ENCODE measurements at regions not wholly inside any gene's neighbourhood (a gene's known extent, or its start where the extent isn't known, plus 50 kb on each side); places are given as distances from the start of the nearest gene placed in this dataset.

GRCh38 chr14:43697003-43697402 lies 810.1 kb downstream of the FSCB start:
- Mint-ChIP-seq H3K36me3 (no peaks in the 10 kb centered on the region), H3K9me3 (peaks cover 7 to 15% (median 9%) of the 10 kb centered on the region in 3 donors), H3K4me3 (no peak overlapping the region), H3K4me1 (no peaks in the 10 kb centered on the region), H3K27ac (no peak overlapping the region), H3K27me3 (no peaks in the 10 kb centered on the region)
- ATAC-seq (replicated peaks in 1 of 4) (no peak), DNase-seq (no peak)
- Histone ChIP-seq H3K27ac (ENCODE audit: low read length) (no peak overlapping the region), H3K36me3 (ENCODE audit: control insufficient read depth in 2 of 2, extremely low read depth in 1 of 2, insufficient read depth in 1 of 2, low read length in 1 of 2) (no peaks in the 10 kb centered on the region), H3K9me3 (no peaks in the 10 kb centered on the region), H3K4me3 (ENCODE audit: control insufficient read depth in 1 of 2, extremely low read depth in 1 of 2, low read length in 1 of 2) (no peak overlapping the region), H3K4me1 (ENCODE audit: control insufficient read depth in 1 of 2, extremely low read depth in 1 of 2, insufficient read depth in 2 of 2, low read length in 2 of 2) (no peaks in the 10 kb centered on the region), H3K27me3 (replicated peaks in 1 of 2; ENCODE audit: control insufficient read depth in 2 of 2, extremely low read depth in 1 of 2, insufficient read depth in 2 of 2, low read length in 1 of 2) (no peaks in the 10 kb centered on the region)
- ChIA-PET POLR2A (no interaction called here), CTCF (no interaction called here)
- no CpG with 5 or more reads among the region's 1 CpG for WGBS (ENCODE audit: insufficient coverage)

GRCh38 chr14:43692706-43693105 lies 814.4 kb downstream of the FSCB start:
- CTCF ChIA-PET = no interaction called here

GRCh38 chr14:43687921-43688320 lies 819.2 kb downstream of the FSCB start:
- H3K4me1 ChIP-seq (ENCODE audit: control insufficient read depth in 1 of 2, extremely low read depth in 1 of 2, insufficient read depth in 2 of 2, low read length in 2 of 2) = no peaks in the 10 kb centered on the region
- peaks cover 0 to 8% (median 3%) of the 10 kb centered on the region in 3 donors for H3K9me3 Mint-ChIP-seq
- CTCF ChIA-PET = no interaction called here
- H3K27ac Mint-ChIP-seq = no peak overlapping the region
- POLR2A ChIA-PET = no interaction called here
- no peaks in the 10 kb centered on the region for H3K4me1 Mint-ChIP-seq
- H3K27ac ChIP-seq (ENCODE audit: low read length) = no peak overlapping the region
- H3K4me3 Mint-ChIP-seq = no peak overlapping the region
- no peaks in the 10 kb centered on the region for H3K36me3 Mint-ChIP-seq
- no peak for ATAC-seq (replicated peaks in 1 of 4)
- no CpG with 5 or more reads among the region's 3 CpGs for WGBS (ENCODE audit: insufficient coverage)
- H3K9me3 ChIP-seq = peaks cover 3% of the 10 kb centered on the region
- H3K27me3 ChIP-seq (replicated peaks in 1 of 2; ENCODE audit: control insufficient read depth in 2 of 2, extremely low read depth in 1 of 2, insufficient read depth in 2 of 2, low read length in 1 of 2) = no peaks in the 10 kb centered on the region
- no peaks in the 10 kb centered on the region for H3K36me3 ChIP-seq (ENCODE audit: control insufficient read depth in 2 of 2, extremely low read depth in 1 of 2, insufficient read depth in 1 of 2, low read length in 1 of 2)
- no peaks in the 10 kb centered on the region for H3K27me3 Mint-ChIP-seq
- DNase-seq = no peak
- no peak overlapping the region for H3K4me3 ChIP-seq (ENCODE audit: control insufficient read depth in 1 of 2, extremely low read depth in 1 of 2, low read length in 1 of 2)

More at GRCh38 chr14:43692706-43693105, 814.4 kb downstream of the FSCB start:
- Histone ChIP-seq H3K27ac (ENCODE audit: low read length) (no peak overlapping the region), H3K4me1 (ENCODE audit: control insufficient read depth in 1 of 2, extremely low read depth in 1 of 2, insufficient read depth in 2 of 2, low read length in 2 of 2) (no peaks in the 10 kb centered on the region), H3K9me3 (peaks cover 3% of the 10 kb centered on the region), H3K27me3 (replicated peaks in 1 of 2; ENCODE audit: control insufficient read depth in 2 of 2, extremely low read depth in 1 of 2, insufficient read depth in 2 of 2, low read length in 1 of 2) (no peaks in the 10 kb centered on the region), H3K36me3 (ENCODE audit: control insufficient read depth in 2 of 2, extremely low read depth in 1 of 2, insufficient read depth in 1 of 2, low read length in 1 of 2) (no peaks in the 10 kb centered on the region), H3K4me3 (ENCODE audit: control insufficient read depth in 1 of 2, extremely low read depth in 1 of 2, low read length in 1 of 2) (no peak overlapping the region)
- no peak for DNase-seq
- POLR2A ChIA-PET = no interaction called here
- no CpG with 5 or more reads among the region's 1 CpG for WGBS (ENCODE audit: insufficient coverage)
- Mint-ChIP-seq H3K4me1 (no peaks in the 10 kb centered on the region), H3K36me3 (no peaks in the 10 kb centered on the region), H3K27me3 (no peaks in the 10 kb centered on the region), H3K4me3 (no peak overlapping the region), H3K27ac (no peak overlapping the region), H3K9me3 (peaks cover 0 to 15% (median 13%) of the 10 kb centered on the region in 3 donors)
- ATAC-seq (replicated peaks in 1 of 4) = no peak

- H3K4me3 Mint-ChIP-seq = no peak overlapping the region
- no peaks in the 10 kb centered on the region for H3K36me3 Mint-ChIP-seq
- H3K27ac Mint-ChIP-seq = no peak overlapping the region
- H3K27me3 Mint-ChIP-seq = no peaks in the 10 kb centered on the region
- no CpG with 5 or more reads among the region's 1 CpG for WGBS (ENCODE audit: insufficient coverage)
- no peaks in the 10 kb centered on the region for H3K4me1 Mint-ChIP-seq
- no peak for DNase-seq
- no peak for ATAC-seq (replicated peaks in 1 of 4)
- ChIA-PET CTCF (no interaction called here), POLR2A (no interaction called here)
- peaks cover 5 to 25% (median 12%) of the 10 kb centered on the region in 3 donors for H3K9me3 Mint-ChIP-seq
- no peaks in the 10 kb centered on the region for H3K36me3 ChIP-seq (ENCODE audit: control insufficient read depth in 2 of 2, extremely low read depth in 1 of 2, insufficient read depth in 1 of 2, low read length in 1 of 2)
- H3K9me3 ChIP-seq = no peaks in the 10 kb centered on the region
- no peaks in the 10 kb centered on the region for H3K4me1 ChIP-seq (ENCODE audit: control insufficient read depth in 1 of 2, extremely low read depth in 1 of 2, insufficient read depth in 2 of 2, low read length in 2 of 2)
- no peak overlapping the region for H3K27ac ChIP-seq (ENCODE audit: low read length)
- no peaks in the 10 kb centered on the region for H3K27me3 ChIP-seq (replicated peaks in 1 of 2; ENCODE audit: control insufficient read depth in 2 of 2, extremely low read depth in 1 of 2, insufficient read depth in 2 of 2, low read length in 1 of 2)
- no peak overlapping the region for H3K4me3 ChIP-seq (ENCODE audit: control insufficient read depth in 1 of 2, extremely low read depth in 1 of 2, low read length in 1 of 2)
These were observed 829.5 kb downstream of the FSCB start for GRCh38 chr14:43677581-43677980.

- Histone ChIP-seq H3K4me1 (ENCODE audit: control insufficient read depth in 1 of 2, extremely low read depth in 1 of 2, insufficient read depth in 2 of 2, low read length in 2 of 2) (no peaks in the 10 kb centered on the region), H3K36me3 (ENCODE audit: control insufficient read depth in 2 of 2, extremely low read depth in 1 of 2, insufficient read depth in 1 of 2, low read length in 1 of 2) (no peaks in the 10 kb centered on the region), H3K4me3 (ENCODE audit: control insufficient read depth in 1 of 2, extremely low read depth in 1 of 2, low read length in 1 of 2) (no peak overlapping the region), H3K9me3 (no peaks in the 10 kb centered on the region), H3K27me3 (replicated peaks in 1 of 2; ENCODE audit: control insufficient read depth in 2 of 2, extremely low read depth in 1 of 2, insufficient read depth in 2 of 2, low read length in 1 of 2) (no peaks in the 10 kb centered on the region), H3K27ac (ENCODE audit: low read length) (no peak overlapping the region)
- no CpG with 5 or more reads among the region's 2 CpGs for WGBS (ENCODE audit: insufficient coverage)
- Mint-ChIP-seq H3K27me3 (no peaks in the 10 kb centered on the region), H3K9me3 (peaks cover 8 to 30% (median 25%) of the 10 kb centered on the region in 3 donors), H3K36me3 (no peaks in the 10 kb centered on the region), H3K27ac (no peak overlapping the region), H3K4me3 (no peak overlapping the region), H3K4me1 (no peaks in the 10 kb centered on the region)
- no peak for DNase-seq
- no peak for ATAC-seq (replicated peaks in 1 of 4)
- POLR2A ChIA-PET = no interaction called here
- CTCF ChIA-PET = no interaction called here
These were observed 832.8 kb downstream of the FSCB start for GRCh38 chr14:43674273-43674672.

- H3K4me1 ChIP-seq (ENCODE audit: control insufficient read depth in 1 of 2, extremely low read depth in 1 of 2, insufficient read depth in 2 of 2, low read length in 2 of 2) = no peaks in the 10 kb centered on the region
- H3K4me3 ChIP-seq (ENCODE audit: control insufficient read depth in 1 of 2, extremely low read depth in 1 of 2, low read length in 1 of 2) = no peak overlapping the region
- no peak overlapping the region for H3K27ac ChIP-seq (ENCODE audit: low read length)
- H3K36me3 ChIP-seq (ENCODE audit: control insufficient read depth in 2 of 2, extremely low read depth in 1 of 2, insufficient read depth in 1 of 2, low read length in 1 of 2) = no peaks in the 10 kb centered on the region
- ATAC-seq (replicated peaks in 1 of 4) = no peak
- H3K4me3 Mint-ChIP-seq = no peak overlapping the region
- WGBS (ENCODE audit: insufficient coverage) = no CpG with 5 or more reads among the region's 3 CpGs
- no peaks in the 10 kb centered on the region for H3K27me3 ChIP-seq (replicated peaks in 1 of 2; ENCODE audit: control insufficient read depth in 2 of 2, extremely low read depth in 1 of 2, insufficient read depth in 2 of 2, low read length in 1 of 2)
- CTCF ChIA-PET = no interaction called here
- H3K27me3 Mint-ChIP-seq = no peaks in the 10 kb centered on the region
- POLR2A ChIA-PET = no interaction called here
- no peaks in the 10 kb centered on the region for H3K36me3 Mint-ChIP-seq
- H3K4me1 Mint-ChIP-seq = no peaks in the 10 kb centered on the region
- no peaks in the 10 kb centered on the region for H3K9me3 ChIP-seq
- no peak for DNase-seq
- peaks cover 14 to 38% (median 32%) of the 10 kb centered on the region in 3 donors for H3K9me3 Mint-ChIP-seq
- no peak overlapping the region for H3K27ac Mint-ChIP-seq
These were observed 835.2 kb downstream of the FSCB start for GRCh38 chr14:43671716-43672485.
